GM12873 (cell line): ENCODE measurements at regions not wholly inside any gene's neighbourhood (a gene's known extent, or its start where the extent isn't known, plus 50 kb on each side); places are given as distances from the start of the nearest gene placed in this dataset.

Experiments used
- TF ChIP-seq, protein P1 (sequence below): IDR thresholded peaks from 2 replicates; pipeline ENCODE4 v1.5.1; 2012; ENCODE audit warnings: low read depth, mild to moderate bottlenecking, moderate library complexity, low read length, control low read depth; ENCODE audit not compliant: insufficient read depth; ENCODE audit errors: missing control alignments

DNA sequence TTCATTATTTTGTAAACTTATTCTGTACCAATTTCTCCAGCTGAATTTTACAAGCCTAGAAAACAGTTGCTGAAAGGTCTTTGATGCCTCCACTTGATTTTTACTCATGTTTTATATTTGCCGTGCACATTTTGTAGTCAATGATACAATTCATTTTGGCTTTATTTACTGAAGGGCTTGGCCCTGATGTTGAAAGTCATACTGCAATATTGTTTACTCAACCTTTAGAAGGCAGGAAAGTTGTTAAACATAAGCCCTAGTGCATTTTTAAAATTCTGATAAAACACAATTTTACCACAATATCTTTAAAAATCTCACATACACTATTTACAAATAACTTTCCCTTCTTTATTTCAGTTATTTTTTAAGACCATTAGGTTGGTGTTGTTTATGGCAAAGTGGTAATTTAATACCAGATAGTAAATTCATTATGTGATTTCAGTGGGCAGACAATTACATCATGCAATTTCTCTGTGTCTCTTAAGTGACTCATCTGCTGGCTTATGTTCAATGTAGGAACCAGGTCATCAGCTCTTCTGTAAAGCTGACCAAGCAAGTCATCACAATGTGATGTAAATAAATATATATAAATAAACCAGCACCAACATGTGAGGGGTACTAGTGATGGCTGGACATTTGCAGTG is 121.1 kb upstream of the SLC35B3 start:
- TF ChIP-seq, protein P1, sequence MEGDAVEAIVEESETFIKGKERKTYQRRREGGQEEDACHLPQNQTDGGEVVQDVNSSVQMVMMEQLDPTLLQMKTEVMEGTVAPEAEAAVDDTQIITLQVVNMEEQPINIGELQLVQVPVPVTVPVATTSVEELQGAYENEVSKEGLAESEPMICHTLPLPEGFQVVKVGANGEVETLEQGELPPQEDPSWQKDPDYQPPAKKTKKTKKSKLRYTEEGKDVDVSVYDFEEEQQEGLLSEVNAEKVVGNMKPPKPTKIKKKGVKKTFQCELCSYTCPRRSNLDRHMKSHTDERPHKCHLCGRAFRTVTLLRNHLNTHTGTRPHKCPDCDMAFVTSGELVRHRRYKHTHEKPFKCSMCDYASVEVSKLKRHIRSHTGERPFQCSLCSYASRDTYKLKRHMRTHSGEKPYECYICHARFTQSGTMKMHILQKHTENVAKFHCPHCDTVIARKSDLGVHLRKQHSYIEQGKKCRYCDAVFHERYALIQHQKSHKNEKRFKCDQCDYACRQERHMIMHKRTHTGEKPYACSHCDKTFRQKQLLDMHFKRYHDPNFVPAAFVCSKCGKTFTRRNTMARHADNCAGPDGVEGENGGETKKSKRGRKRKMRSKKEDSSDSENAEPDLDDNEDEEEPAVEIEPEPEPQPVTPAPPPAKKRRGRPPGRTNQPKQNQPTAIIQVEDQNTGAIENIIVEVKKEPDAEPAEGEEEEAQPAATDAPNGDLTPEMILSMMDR = no peak

DNA sequence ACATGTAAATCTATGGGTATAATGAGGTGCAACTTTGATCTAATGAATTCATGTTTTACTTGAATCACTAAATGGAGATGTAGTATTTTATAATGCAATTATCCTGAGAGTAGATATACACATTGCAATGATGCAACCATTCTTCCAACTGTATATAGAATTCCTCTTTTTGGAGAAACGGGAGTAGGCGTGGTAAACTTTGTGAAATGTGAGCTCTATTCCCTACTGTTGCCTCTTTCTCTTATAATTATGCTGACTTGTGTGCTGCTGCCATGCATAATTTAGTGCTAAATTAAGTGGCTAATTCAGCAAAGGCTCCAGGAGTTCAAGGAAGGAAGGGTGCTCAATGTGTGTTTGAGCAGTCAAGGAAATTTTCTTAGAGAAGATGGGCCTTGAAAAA is 116.6 kb upstream of the SLC35B3 start:
- TF ChIP-seq, protein P1 = no peak

- TF ChIP-seq, protein P1 = no peak
Observed at GRCh38 chr6:8551386-8551785, 116.0 kb upstream of the SLC35B3 start.

- TF ChIP-seq, protein P1 = no peak
Observed at GRCh38 chr6:8549074-8549790, 113.9 kb upstream of the SLC35B3 start.

GRCh38 chr6:8546496-8546895 is 111.2 kb upstream of the SLC35B3 start:
- TF ChIP-seq, protein P1 = no peak

DNA sequence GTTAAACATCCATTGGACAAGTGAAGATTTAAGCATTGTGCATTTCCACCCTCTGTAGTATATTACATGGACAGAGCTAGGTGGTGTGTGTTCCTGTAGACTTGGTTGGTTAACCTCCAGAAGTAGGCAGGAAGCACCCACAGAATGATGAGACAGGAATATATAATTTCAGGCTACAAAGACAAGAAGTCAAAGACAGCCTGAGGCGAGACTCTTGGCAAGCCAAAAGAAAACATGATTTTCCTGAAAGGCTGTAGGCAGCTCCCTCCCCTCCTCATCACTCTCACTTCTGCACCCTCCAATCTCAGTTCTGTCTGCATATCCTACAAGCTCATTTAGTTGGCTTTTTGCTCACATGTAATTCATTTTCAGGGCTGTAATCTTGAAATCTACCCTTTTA is 110.0 kb upstream of the SLC35B3 start:
- TF ChIP-seq, protein P1 = no peak

- TF ChIP-seq, protein P1 = no peak
Observed at GRCh38 chr6:8543714-8544113, 108.4 kb upstream of the SLC35B3 start.
